ENCODE measurements at regions not wholly inside any gene's neighbourhood (a gene's known extent, or its start where the extent isn't known, plus 50 kb on each side); places are given as distances from the start of the nearest gene placed in this dataset.
"Not testable (repeated sequence)": the region's sequence is repeated elsewhere in the genome, so short reads cannot be mapped to it uniquely, and the experiment has no call there.

GRCh38 chrX:121360280-121360679 lies 312.9 kb downstream of the GLUD2 start:
- in situ Hi-C loops (cut with HindIII; ENCODE audit: low pct_unique_long_range_greater_than_20kb, low sequenced_read_pairs): no loop called here
- no peak for DNase-seq (ENCODE audit: low read depth)

GRCh38 chrX:121365572-121366161 lies 318.3 kb downstream of the GLUD2 start:
- in situ Hi-C loops (cut with HindIII; ENCODE audit: low pct_unique_long_range_greater_than_20kb, low sequenced_read_pairs): no loop called here

GRCh38 chrX:121374471-121374870 lies 327.1 kb downstream of the GLUD2 start:
- DNase-seq (ENCODE audit: low read depth): no peak
- in situ Hi-C loops (cut with HindIII; ENCODE audit: low pct_unique_long_range_greater_than_20kb, low sequenced_read_pairs): no loop called here

More at GRCh38 chrX:121365572-121366161, 318.3 kb downstream of the GLUD2 start:
- peak; percentile 48 for DNase-seq (ENCODE audit: low read depth)

- DNase-seq (ENCODE audit: low read depth); in situ Hi-C loops (cut with HindIII; ENCODE audit: low pct_unique_long_range_greater_than_20kb, low sequenced_read_pairs): not testable (repeated sequence)
Observed at GRCh38 chrX:121381915-121382314, 334.5 kb downstream of the GLUD2 start.

- in situ Hi-C loops (cut with HindIII; ENCODE audit: low pct_unique_long_range_greater_than_20kb, low sequenced_read_pairs): no loop called here
- DNase-seq (ENCODE audit: low read depth): no peak
Observed at GRCh38 chrX:121389976-121390714, 342.7 kb downstream of the GLUD2 start.

GRCh38 chrX:121405826-121406225 lies 358.4 kb downstream of the GLUD2 start:
- in situ Hi-C loops (cut with HindIII; ENCODE audit: low pct_unique_long_range_greater_than_20kb, low sequenced_read_pairs): no loop called here
- DNase-seq (ENCODE audit: low read depth): no peak

GRCh38 chrX:121407627-121408026 lies 360.2 kb downstream of the GLUD2 start:
- in situ Hi-C loops (cut with HindIII; ENCODE audit: low pct_unique_long_range_greater_than_20kb, low sequenced_read_pairs): no loop called here
- DNase-seq (ENCODE audit: low read depth): no peak

GRCh38 chrX:121431514-121431913 lies 384.1 kb downstream of the GLUD2 start:
- DNase-seq (ENCODE audit: low read depth); in situ Hi-C loops (cut with HindIII; ENCODE audit: low pct_unique_long_range_greater_than_20kb, low sequenced_read_pairs): not testable (repeated sequence)

- in situ Hi-C loops (cut with HindIII; ENCODE audit: low pct_unique_long_range_greater_than_20kb, low sequenced_read_pairs): no loop called here
- DNase-seq (ENCODE audit: low read depth): no peak
Observed at GRCh38 chrX:121433289-121433688, 385.9 kb downstream of the GLUD2 start.

GRCh38 chrX:121437666-121438065 lies 390.3 kb downstream of the GLUD2 start:
- in situ Hi-C loops (cut with HindIII; ENCODE audit: low pct_unique_long_range_greater_than_20kb, low sequenced_read_pairs); DNase-seq (ENCODE audit: low read depth): not testable (repeated sequence)

GRCh38 chrX:121455890-121456289 lies 408.5 kb downstream of the GLUD2 start:
- in situ Hi-C loops (cut with HindIII; ENCODE audit: low pct_unique_long_range_greater_than_20kb, low sequenced_read_pairs): no loop called here
- DNase-seq (ENCODE audit: low read depth): no peak

GRCh38 chrX:121456315-121456714 lies 408.9 kb downstream of the GLUD2 start:
- in situ Hi-C loops (cut with HindIII; ENCODE audit: low pct_unique_long_range_greater_than_20kb, low sequenced_read_pairs): no loop called here
- DNase-seq (ENCODE audit: low read depth): no peak

- in situ Hi-C loops (cut with HindIII; ENCODE audit: low pct_unique_long_range_greater_than_20kb, low sequenced_read_pairs): no loop called here
Observed at GRCh38 chrX:121457096-121457495, 409.7 kb downstream of the GLUD2 start.

GRCh38 chrX:121479406-121479805 lies 432.0 kb downstream of the GLUD2 start:
- peak; percentile 43 for DNase-seq (ENCODE audit: low read depth)
- in situ Hi-C loops (cut with HindIII; ENCODE audit: low pct_unique_long_range_greater_than_20kb, low sequenced_read_pairs): no loop called here

More at GRCh38 chrX:121457096-121457495, 409.7 kb downstream of the GLUD2 start:
- DNase-seq (ENCODE audit: low read depth): no peak

GRCh38 chrX:121496966-121497365 lies 449.6 kb downstream of the GLUD2 start:
- no peak for DNase-seq (ENCODE audit: low read depth)

GRCh38 chrX:121504153-121504552 lies 456.7 kb downstream of the GLUD2 start:
- DNase-seq (ENCODE audit: low read depth): no peak
- in situ Hi-C loops (cut with HindIII; ENCODE audit: low pct_unique_long_range_greater_than_20kb, low sequenced_read_pairs): no loop called here

More at GRCh38 chrX:121496966-121497365, 449.6 kb downstream of the GLUD2 start:
- in situ Hi-C loops (cut with HindIII; ENCODE audit: low pct_unique_long_range_greater_than_20kb, low sequenced_read_pairs): no loop called here

- no peak for DNase-seq (ENCODE audit: low read depth)
- in situ Hi-C loops (cut with HindIII; ENCODE audit: low pct_unique_long_range_greater_than_20kb, low sequenced_read_pairs): no loop called here
Observed at GRCh38 chrX:121546317-121546716, 498.9 kb downstream of the GLUD2 start.

GRCh38 chrX:121558886-121559285 lies 511.5 kb downstream of the GLUD2 start:
- in situ Hi-C loops (cut with HindIII; ENCODE audit: low pct_unique_long_range_greater_than_20kb, low sequenced_read_pairs): no loop called here
- DNase-seq (ENCODE audit: low read depth): no peak

GRCh38 chrX:121562616-121563015 lies 515.2 kb downstream of the GLUD2 start:
- in situ Hi-C loops (cut with HindIII; ENCODE audit: low pct_unique_long_range_greater_than_20kb, low sequenced_read_pairs): no loop called here

GRCh38 chrX:121569609-121570008 lies 522.2 kb downstream of the GLUD2 start:
- in situ Hi-C loops (cut with HindIII; ENCODE audit: low pct_unique_long_range_greater_than_20kb, low sequenced_read_pairs): no loop called here
- no peak for DNase-seq (ENCODE audit: low read depth)

More at GRCh38 chrX:121562616-121563015, 515.2 kb downstream of the GLUD2 start:
- no peak for DNase-seq (ENCODE audit: low read depth)

Measured in Caki2 (cell line).